ENCODE measurements at regions not wholly inside any gene's neighbourhood (a gene's known extent, or its start where the extent isn't known, plus 50 kb on each side); places are given as distances from the start of the nearest gene placed in this dataset.

GRCh38 chr13:111541752-111542529 lies 221.5 kb downstream of the TEX29 start:
- TF ChIP-seq POLR2A (IDR thresholded peaks at IDR 0.05) (no peak), CTCF (IDR thresholded peaks at IDR 0.05 in 4 of 5, conservative IDR thresholded peaks at IDR 0.05 in 1 of 5) (no peak)
